WTC11 (cell line): ENCODE measurements at regions not wholly inside any gene's neighbourhood (a gene's known extent, or its start where the extent isn't known, plus 50 kb on each side); places are given as distances from the start of the nearest gene placed in this dataset.

ENCODE experiments used
- ATAC-seq: fragments of 200-7000 bp; cut with Tn5 transposase; 2 replicates; pipeline ENCODE4 v1.10.0; 2021; ENCODE audit warnings: mild to moderate bottlenecking, moderate library complexity
- CTCF ChIA-PET: fragments of 300-600 bp; sonication (Branson Sonifier 250); formaldehyde crosslinking; loops from one replicate; lab custom pipeline; 2021; ENCODE audit warnings: antibody characterized with exemption; lab: Charles Lee
- POLR2A ChIA-PET: fragments of 350-600 bp; sonication (Branson Sonifier 250); formaldehyde crosslinking; loops from one replicate; lab custom pipeline; 2021; ENCODE audit warnings: antibody characterized with exemption; lab: Charles Lee
- DNase-seq: peaks from one replicate; pipeline ENCODE4 v3.0.0; 2021; ENCODE audit warnings: low spot score
- H3K27ac Mint-ChIP-seq: 2 replicates; pipeline ENCODE4 v1.8.0; 2021; ENCODE audit warnings: mixed read lengths
- H3K27me3 Mint-ChIP-seq: 2 replicates; pipeline ENCODE4 v1.8.0; 2021; ENCODE audit warnings: low read depth, mild to moderate bottlenecking, moderate library complexity, mixed read lengths
- H3K36me3 Mint-ChIP-seq: 2 replicates; pipeline ENCODE4 v1.8.0; 2021; ENCODE audit warnings: mixed read lengths
- H3K4me1 Mint-ChIP-seq: 2 replicates; pipeline ENCODE4 v1.8.0; 2022; ENCODE audit warnings: mixed read lengths
- H3K4me3 Mint-ChIP-seq: 2 replicates; pipeline ENCODE4 v1.8.0; 2021; ENCODE audit warnings: mild to moderate bottlenecking, moderate library complexity, mixed read lengths
- H3K9me3 Mint-ChIP-seq: 2 replicates; pipeline ENCODE4 v1.8.0; 2021; ENCODE audit warnings: mixed read lengths
- CREB1 ChIP-seq: sonication (generic); formaldehyde crosslinking; IDR thresholded peaks from 2 replicates; pipeline ENCODE4 v1.8.0; 2023; ENCODE audit warnings: mild to moderate bottlenecking, missing genetic modification reagents
- ELF4 ChIP-seq: sonication (generic); formaldehyde crosslinking; IDR thresholded peaks from 2 replicates; pipeline ENCODE4 v1.8.1; 2022; ENCODE audit warnings: low read depth, mild to moderate bottlenecking, moderate library complexity, missing genetic modification reagents
- EMX1 ChIP-seq: fragments of 250-450 bp; sonication (Bioruptor Pico); IDR thresholded peaks from 2 replicates; pipeline ENCODE4 v1.8.0; 2021; ENCODE audit warnings: mild to moderate bottlenecking
- GTF2I ChIP-seq: fragments of 250-450 bp; sonication (Bioruptor Pico); conservative IDR thresholded peaks from 2 replicates; pipeline ENCODE4 v1.4.0; 2021; ENCODE audit warnings: mild to moderate bottlenecking
- HMGA2 ChIP-seq: fragments of 250-450 bp; sonication (Bioruptor Pico); IDR thresholded peaks from 2 replicates; pipeline ENCODE4 v1.4.0; 2021; ENCODE audit warnings: mild to moderate bottlenecking, moderate library complexity
- NR1H2 ChIP-seq: sonication (generic); formaldehyde crosslinking; IDR thresholded peaks from 2 replicates; pipeline ENCODE4 v1.9.0; 2021; ENCODE audit warnings: mild to moderate bottlenecking, moderate library complexity, missing genetic modification reagents
- RELA ChIP-seq: sonication (generic); formaldehyde crosslinking; IDR thresholded peaks from 2 replicates; pipeline ENCODE4 v1.8.1; 2022; ENCODE audit warnings: missing genetic modification reagents, mild to moderate bottlenecking, borderline replicate concordance
- ZNF138 ChIP-seq: sonication (generic); formaldehyde crosslinking; conservative IDR thresholded peaks from 2 replicates; pipeline ENCODE4 v1.8.1; 2022; ENCODE audit warnings: mild to moderate bottlenecking, moderate library complexity, missing genetic modification reagents
- ZNF263 ChIP-seq: sonication (generic); formaldehyde crosslinking; IDR thresholded peaks from 2 replicates; pipeline ENCODE4 v1.8.1; 2022; ENCODE audit warnings: low read depth, mild to moderate bottlenecking, moderate library complexity, missing genetic modification reagents
- ZNF396 ChIP-seq: fragments of 250-450 bp; sonication (Bioruptor Pico); IDR thresholded peaks from 2 replicates; pipeline ENCODE4 v1.8.0; 2021; ENCODE audit warnings: mild to moderate bottlenecking, moderate library complexity, borderline replicate concordance
- ZNF416 ChIP-seq: fragments of 250-450 bp; sonication (Bioruptor Pico); IDR thresholded peaks from 2 replicates; pipeline ENCODE4 v1.9.0; 2021; ENCODE audit warnings: mild to moderate bottlenecking, inconsistent platforms
- TF ChIP-seq, protein P1 (sequence below): sonication (generic); formaldehyde crosslinking; IDR thresholded peaks from 2 replicates; pipeline ENCODE4 v1.8.0; 2023; ENCODE audit warnings: missing genetic modification reagents
- TF ChIP-seq, protein P2 (sequence below): sonication (generic); formaldehyde crosslinking; conservative IDR thresholded peaks from 2 replicates; pipeline ENCODE4 v1.8.1; 2023; ENCODE audit warnings: mild to moderate bottlenecking, low read depth, missing genetic modification reagents, moderate library complexity
- TF ChIP-seq, protein P3 (sequence below): sonication (generic); formaldehyde crosslinking; IDR thresholded peaks from 2 replicates; pipeline ENCODE4 v1.8.1; 2023; ENCODE audit warnings: mild to moderate bottlenecking, missing genetic modification reagents
- TF ChIP-seq, protein P4 (sequence below): fragments of 250-450 bp; sonication (Bioruptor Pico); IDR thresholded peaks from 2 replicates; pipeline ENCODE4 v1.9.0; 2021; ENCODE audit warnings: mild to moderate bottlenecking, borderline replicate concordance
- TF ChIP-seq, protein P5 (sequence below): sonication (generic); formaldehyde crosslinking; IDR thresholded peaks from 2 replicates; pipeline ENCODE4 v1.8.1; 2022; ENCODE audit warnings: low read depth, mild to moderate bottlenecking, moderate library complexity, missing genetic modification reagents, borderline replicate concordance

DNA sequence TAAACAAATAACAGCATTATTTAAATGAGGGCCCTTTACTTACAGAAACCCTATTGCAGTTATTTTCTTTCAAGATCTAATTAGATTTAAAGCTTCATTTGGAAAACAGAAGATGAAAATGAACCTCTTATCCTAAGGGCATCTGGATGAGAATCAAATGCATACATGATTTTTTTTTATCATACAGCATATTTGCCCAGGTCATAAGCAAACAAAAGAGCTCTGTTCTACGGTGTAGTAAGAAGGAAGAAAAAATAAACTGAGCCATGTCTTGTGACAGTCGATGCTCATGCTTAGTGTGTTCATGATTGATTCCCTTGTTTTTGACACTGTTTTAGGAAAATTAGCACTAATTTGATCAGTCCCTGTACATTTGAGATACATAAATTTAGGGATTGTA is 202.6 kb upstream of the RNF32 start (continued):
- TF ChIP-seq, protein P1, sequence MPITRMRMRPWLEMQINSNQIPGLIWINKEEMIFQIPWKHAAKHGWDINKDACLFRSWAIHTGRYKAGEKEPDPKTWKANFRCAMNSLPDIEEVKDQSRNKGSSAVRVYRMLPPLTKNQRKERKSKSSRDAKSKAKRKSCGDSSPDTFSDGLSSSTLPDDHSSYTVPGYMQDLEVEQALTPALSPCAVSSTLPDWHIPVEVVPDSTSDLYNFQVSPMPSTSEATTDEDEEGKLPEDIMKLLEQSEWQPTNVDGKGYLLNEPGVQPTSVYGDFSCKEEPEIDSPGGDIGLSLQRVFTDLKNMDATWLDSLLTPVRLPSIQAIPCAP (CRISPR knock-in tag) = no peak
- TF ChIP-seq ZNF396 = no peak
- TF ChIP-seq, protein P2, sequence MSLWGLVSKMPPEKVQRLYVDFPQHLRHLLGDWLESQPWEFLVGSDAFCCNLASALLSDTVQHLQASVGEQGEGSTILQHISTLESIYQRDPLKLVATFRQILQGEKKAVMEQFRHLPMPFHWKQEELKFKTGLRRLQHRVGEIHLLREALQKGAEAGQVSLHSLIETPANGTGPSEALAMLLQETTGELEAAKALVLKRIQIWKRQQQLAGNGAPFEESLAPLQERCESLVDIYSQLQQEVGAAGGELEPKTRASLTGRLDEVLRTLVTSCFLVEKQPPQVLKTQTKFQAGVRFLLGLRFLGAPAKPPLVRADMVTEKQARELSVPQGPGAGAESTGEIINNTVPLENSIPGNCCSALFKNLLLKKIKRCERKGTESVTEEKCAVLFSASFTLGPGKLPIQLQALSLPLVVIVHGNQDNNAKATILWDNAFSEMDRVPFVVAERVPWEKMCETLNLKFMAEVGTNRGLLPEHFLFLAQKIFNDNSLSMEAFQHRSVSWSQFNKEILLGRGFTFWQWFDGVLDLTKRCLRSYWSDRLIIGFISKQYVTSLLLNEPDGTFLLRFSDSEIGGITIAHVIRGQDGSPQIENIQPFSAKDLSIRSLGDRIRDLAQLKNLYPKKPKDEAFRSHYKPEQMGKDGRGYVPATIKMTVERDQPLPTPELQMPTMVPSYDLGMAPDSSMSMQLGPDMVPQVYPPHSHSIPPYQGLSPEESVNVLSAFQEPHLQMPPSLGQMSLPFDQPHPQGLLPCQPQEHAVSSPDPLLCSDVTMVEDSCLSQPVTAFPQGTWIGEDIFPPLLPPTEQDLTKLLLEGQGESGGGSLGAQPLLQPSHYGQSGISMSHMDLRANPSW (CRISPR knock-in tag) = no peak
- TF ChIP-seq EMX1 (CRISPR knock-in tag) = no peak

DNA sequence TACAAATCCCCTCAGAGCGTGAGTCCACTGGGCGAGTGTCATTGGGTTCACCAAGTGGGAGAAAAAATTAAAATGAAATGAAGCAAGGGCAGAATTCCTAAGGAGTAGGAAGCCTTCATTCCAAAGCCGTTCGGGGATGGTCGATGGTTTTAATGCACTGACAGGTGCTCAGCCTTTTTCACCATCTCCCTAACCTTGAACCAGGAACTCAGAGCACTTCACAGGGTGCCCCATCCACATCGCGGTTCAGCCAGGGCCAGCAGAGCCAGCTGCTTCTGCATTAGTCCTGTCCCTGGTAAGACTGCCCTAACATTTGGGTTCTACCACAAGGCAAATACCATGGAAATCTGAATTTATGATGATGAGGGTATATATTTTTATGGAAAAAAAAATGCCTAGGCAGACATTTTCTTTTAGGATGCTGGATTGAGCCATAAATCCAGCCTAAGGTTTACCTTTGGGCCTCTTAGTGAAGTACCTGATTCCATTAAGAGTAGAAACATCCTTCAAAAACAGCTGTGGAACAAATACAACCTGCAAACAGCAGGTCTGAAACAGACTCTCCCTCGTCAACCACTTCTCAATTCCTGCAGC is 203.5 kb upstream of the RNF32 start:
- DNase-seq (no peak), ATAC-seq (no peak)
- POLR2A ChIA-PET = no interaction called here
- Mint-ChIP-seq H3K4me3 (no peak overlapping the region), H3K27me3 (no peaks in the 10 kb centered on the region; the same call in none of the 2 replicates), H3K27ac (no peak overlapping the region), H3K9me3 (peaks cover 37% of the 10 kb centered on the region), H3K36me3 (peaks cover 15% of the 10 kb centered on the region), H3K4me1 (peaks cover 1% of the 10 kb centered on the region)
- TF ChIP-seq, protein P3, sequence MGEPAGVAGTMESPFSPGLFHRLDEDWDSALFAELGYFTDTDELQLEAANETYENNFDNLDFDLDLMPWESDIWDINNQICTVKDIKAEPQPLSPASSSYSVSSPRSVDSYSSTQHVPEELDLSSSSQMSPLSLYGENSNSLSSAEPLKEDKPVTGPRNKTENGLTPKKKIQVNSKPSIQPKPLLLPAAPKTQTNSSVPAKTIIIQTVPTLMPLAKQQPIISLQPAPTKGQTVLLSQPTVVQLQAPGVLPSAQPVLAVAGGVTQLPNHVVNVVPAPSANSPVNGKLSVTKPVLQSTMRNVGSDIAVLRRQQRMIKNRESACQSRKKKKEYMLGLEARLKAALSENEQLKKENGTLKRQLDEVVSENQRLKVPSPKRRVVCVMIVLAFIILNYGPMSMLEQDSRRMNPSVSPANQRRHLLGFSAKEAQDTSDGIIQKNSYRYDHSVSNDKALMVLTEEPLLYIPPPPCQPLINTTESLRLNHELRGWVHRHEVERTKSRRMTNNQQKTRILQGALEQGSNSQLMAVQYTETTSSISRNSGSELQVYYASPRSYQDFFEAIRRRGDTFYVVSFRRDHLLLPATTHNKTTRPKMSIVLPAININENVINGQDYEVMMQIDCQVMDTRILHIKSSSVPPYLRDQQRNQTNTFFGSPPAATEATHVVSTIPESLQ = no peak
- TF ChIP-seq ZNF263 (no peak), NR1H2 (no peak), CREB1 (CRISPR knock-in tag) (no peak), ZNF138 (CRISPR knock-in tag) (no peak), GTF2I (CRISPR knock-in tag) (no peak), RELA (no peak), ELF4 (no peak)
- TF ChIP-seq, protein P4, sequence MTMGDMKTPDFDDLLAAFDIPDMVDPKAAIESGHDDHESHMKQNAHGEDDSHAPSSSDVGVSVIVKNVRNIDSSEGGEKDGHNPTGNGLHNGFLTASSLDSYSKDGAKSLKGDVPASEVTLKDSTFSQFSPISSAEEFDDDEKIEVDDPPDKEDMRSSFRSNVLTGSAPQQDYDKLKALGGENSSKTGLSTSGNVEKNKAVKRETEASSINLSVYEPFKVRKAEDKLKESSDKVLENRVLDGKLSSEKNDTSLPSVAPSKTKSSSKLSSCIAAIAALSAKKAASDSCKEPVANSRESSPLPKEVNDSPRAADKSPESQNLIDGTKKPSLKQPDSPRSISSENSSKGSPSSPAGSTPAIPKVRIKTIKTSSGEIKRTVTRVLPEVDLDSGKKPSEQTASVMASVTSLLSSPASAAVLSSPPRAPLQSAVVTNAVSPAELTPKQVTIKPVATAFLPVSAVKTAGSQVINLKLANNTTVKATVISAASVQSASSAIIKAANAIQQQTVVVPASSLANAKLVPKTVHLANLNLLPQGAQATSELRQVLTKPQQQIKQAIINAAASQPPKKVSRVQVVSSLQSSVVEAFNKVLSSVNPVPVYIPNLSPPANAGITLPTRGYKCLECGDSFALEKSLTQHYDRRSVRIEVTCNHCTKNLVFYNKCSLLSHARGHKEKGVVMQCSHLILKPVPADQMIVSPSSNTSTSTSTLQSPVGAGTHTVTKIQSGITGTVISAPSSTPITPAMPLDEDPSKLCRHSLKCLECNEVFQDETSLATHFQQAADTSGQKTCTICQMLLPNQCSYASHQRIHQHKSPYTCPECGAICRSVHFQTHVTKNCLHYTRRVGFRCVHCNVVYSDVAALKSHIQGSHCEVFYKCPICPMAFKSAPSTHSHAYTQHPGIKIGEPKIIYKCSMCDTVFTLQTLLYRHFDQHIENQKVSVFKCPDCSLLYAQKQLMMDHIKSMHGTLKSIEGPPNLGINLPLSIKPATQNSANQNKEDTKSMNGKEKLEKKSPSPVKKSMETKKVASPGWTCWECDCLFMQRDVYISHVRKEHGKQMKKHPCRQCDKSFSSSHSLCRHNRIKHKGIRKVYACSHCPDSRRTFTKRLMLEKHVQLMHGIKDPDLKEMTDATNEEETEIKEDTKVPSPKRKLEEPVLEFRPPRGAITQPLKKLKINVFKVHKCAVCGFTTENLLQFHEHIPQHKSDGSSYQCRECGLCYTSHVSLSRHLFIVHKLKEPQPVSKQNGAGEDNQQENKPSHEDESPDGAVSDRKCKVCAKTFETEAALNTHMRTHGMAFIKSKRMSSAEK (CRISPR knock-in tag) = no peak
- CTCF ChIA-PET = no interaction called here

DNA sequence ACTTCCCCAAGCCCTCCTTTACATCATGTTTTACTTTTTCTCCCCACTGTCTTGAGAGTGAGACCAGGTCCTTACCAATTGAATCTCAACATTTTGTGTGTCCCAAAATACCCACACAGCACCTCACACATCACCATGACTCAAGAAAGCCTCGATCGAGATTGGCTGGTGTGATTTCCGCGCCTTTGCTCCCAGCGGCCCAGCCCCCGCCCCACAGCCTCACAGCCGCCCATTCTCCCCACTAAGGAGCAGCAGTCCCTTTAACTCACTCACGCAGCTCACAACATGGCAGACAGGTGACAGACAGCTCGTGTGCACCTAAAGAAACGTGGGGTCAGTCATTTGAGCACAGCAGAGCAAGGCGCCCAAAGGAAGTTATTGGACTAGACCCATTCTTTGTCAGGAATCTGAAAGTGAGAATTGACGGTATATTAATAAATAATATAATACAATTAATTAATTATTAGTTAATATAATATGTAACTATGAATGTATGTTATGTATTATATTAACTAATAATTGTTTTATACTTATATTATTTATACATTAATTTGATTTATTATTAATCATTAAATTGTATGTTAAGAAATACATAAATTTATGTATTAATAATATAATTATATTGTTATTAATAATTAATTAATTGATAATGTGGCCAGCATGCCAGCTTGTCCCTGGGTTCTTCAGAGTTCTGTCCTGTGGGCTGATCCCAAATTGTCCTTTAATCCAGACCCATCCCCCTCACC is 204.9 kb upstream of the RNF32 start:
- peaks cover 45% of the 10 kb centered on the region for H3K9me3 Mint-ChIP-seq
- CTCF ChIA-PET = no interaction called here
- ATAC-seq (no peak), DNase-seq (no peak)
- no peak overlapping the region for H3K27ac Mint-ChIP-seq
- no peaks in the 10 kb centered on the region; the same call in 1 of the 2 replicates for H3K27me3 Mint-ChIP-seq
- H3K4me1 Mint-ChIP-seq = no peaks in the 10 kb centered on the region
- POLR2A ChIA-PET = no interaction called here
- peaks cover 10% of the 10 kb centered on the region for H3K36me3 Mint-ChIP-seq
- H3K4me3 Mint-ChIP-seq = no peak overlapping the region
- TF ChIP-seq HMGA2 (peak; percentile 99), ZNF416 (CRISPR knock-in tag) (no peak), CREB1 (CRISPR knock-in tag) (no peak)
- TF ChIP-seq, protein P5, sequence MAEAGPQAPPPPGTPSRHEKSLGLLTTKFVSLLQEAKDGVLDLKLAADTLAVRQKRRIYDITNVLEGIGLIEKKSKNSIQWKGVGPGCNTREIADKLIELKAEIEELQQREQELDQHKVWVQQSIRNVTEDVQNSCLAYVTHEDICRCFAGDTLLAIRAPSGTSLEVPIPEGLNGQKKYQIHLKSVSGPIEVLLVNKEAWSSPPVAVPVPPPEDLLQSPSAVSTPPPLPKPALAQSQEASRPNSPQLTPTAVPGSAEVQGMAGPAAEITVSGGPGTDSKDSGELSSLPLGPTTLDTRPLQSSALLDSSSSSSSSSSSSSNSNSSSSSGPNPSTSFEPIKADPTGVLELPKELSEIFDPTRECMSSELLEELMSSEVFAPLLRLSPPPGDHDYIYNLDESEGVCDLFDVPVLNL = no peak
- TF ChIP-seq, protein P3 = no peak
